ENCODE measurements at regions not wholly inside any gene's neighbourhood (a gene's known extent, or its start where the extent isn't known, plus 50 kb on each side); places are given as distances from the start of the nearest gene placed in this dataset.
A peak's percentile ranks its signal among the peaks of the same experiment; 100 is the strongest.

GRCh38 chr12:111270239-111270638 lies 98.7 kb downstream of the PHETA1 start:
- CTCF ChIA-PET = no interaction called here
- DNase-seq (ENCODE audit: low read depth, low spot score) (no peak), ATAC-seq (no peak)
- Histone ChIP-seq H3K27me3 (ENCODE audit: insufficient read depth, low read length) (no peaks in the 10 kb centered on the region), H4K20me1 (ENCODE audit: insufficient read depth) (no peaks in the 10 kb centered on the region), H3K36me3 (ENCODE audit: control insufficient read depth in 1 of 2, insufficient read depth in 2 of 2, low read length in 2 of 2) (no peaks in the 10 kb centered on the region), H3K9me2 (ENCODE audit: insufficient read depth) (no peaks in the 10 kb centered on the region), H3K79me2 (ENCODE audit: insufficient read depth, low read length) (no peaks in the 10 kb centered on the region), H3K4me1 (ENCODE audit: control insufficient read depth in 1 of 2, insufficient read depth in 2 of 2, low read length in 2 of 2) (peaks cover 7 to 21% of the 10 kb centered on the region in 2 experiments; a peak in 3 of 4 replicates), H2AFZ (ENCODE audit: low read depth, low read length, poor library complexity, severe bottlenecking) (no peak overlapping the region), H3K4me3 (replicated peaks in 1 of 2; ENCODE audit: low read depth in 1 of 2, low read length in 2 of 2) (no peak overlapping the region), H3K9ac (ENCODE audit: low read length) (no peak overlapping the region), H3K27ac (ENCODE audit: low read depth, low read length) (no peak overlapping the region), H3K4me2 (ENCODE audit: low read length) (peak overlapping the region; percentile 55; the same call in 1 of the 2 replicates), H3K9me3 (ENCODE audit: control insufficient read depth in 1 of 2, insufficient read depth in 1 of 2, low read depth in 1 of 2, low read length in 2 of 2) (no peaks in the 10 kb centered on the region)
- POLR2A ChIA-PET = no interaction called here
- RAD21 ChIA-PET (ENCODE audit: low non-redundant PET in 1 of 2, low total read pairs in 2 of 2, uncharacterized antibody in 2 of 2, unreplicated experiment in 2 of 2) = no interaction called here
- no TSS peak for BruUV-seq (replicated peaks)
- no peak for TF ChIP-seq YY1 (IDR thresholded peaks at IDR 0.05; ENCODE audit: extremely low read depth, insufficient replicate concordance, low read depth, low read length)
- no peak for TF ChIP-seq CTCF (IDR thresholded peaks at IDR 0.05 in 2 of 3, conservative IDR thresholded peaks at IDR 0.05 in 1 of 3; ENCODE audit: borderline replicate concordance in 1 of 3, insufficient read depth in 1 of 3, low read depth in 2 of 3, low read length in 2 of 3)
- no peak for TF ChIP-seq SP1 (IDR thresholded peaks at IDR 0.05; ENCODE audit: low read depth)
- TF ChIP-seq MAX (IDR thresholded peaks at IDR 0.05) = no peak
- no peak for TF ChIP-seq ELF1 (IDR thresholded peaks at IDR 0.05; ENCODE audit: borderline replicate concordance, low read depth)
- no peak for TF ChIP-seq ZNF274 (IDR thresholded peaks at IDR 0.05; ENCODE audit: low read depth, low read length)
- TF ChIP-seq CEBPB (IDR thresholded peaks at IDR 0.05; ENCODE audit: low read depth) = no peak
- intact Hi-C loops (cut with micrococcal nuclease) = no loop called here

- no peaks in the 10 kb centered on the region for H4K20me1 ChIP-seq (ENCODE audit: insufficient read depth)
- H3K9ac ChIP-seq (ENCODE audit: low read length) = no peak overlapping the region
- peaks cover 7 to 21% of the 10 kb centered on the region in 2 experiments; a peak in 3 of 4 replicates for H3K4me1 ChIP-seq (ENCODE audit: control insufficient read depth in 1 of 2, insufficient read depth in 2 of 2, low read length in 2 of 2)
- H3K4me3 ChIP-seq (replicated peaks in 1 of 2; ENCODE audit: low read depth in 1 of 2, low read length in 2 of 2) = no peak overlapping the region
- H3K9me3 ChIP-seq (ENCODE audit: control insufficient read depth in 1 of 2, insufficient read depth in 1 of 2, low read depth in 1 of 2, low read length in 2 of 2) = no peaks in the 10 kb centered on the region
- intact Hi-C loops (cut with micrococcal nuclease) = no loop called here
- POLR2A ChIA-PET = no interaction called here
- H3K36me3 ChIP-seq (ENCODE audit: control insufficient read depth in 1 of 2, insufficient read depth in 2 of 2, low read length in 2 of 2) = no peaks in the 10 kb centered on the region
- no peak for ATAC-seq
- BruUV-seq (replicated peaks) = no TSS peak
- H2AFZ ChIP-seq (ENCODE audit: low read depth, low read length, poor library complexity, severe bottlenecking) = no peak overlapping the region
- H3K9me2 ChIP-seq (ENCODE audit: insufficient read depth) = no peaks in the 10 kb centered on the region
- H3K4me2 ChIP-seq (ENCODE audit: low read length) = no peak overlapping the region
- H3K27ac ChIP-seq (ENCODE audit: low read depth, low read length) = no peak overlapping the region
- no peak for TF ChIP-seq CEBPB (IDR thresholded peaks at IDR 0.05; ENCODE audit: low read depth)
- CTCF ChIA-PET = no interaction called here
- no peaks in the 10 kb centered on the region for H3K27me3 ChIP-seq (ENCODE audit: insufficient read depth, low read length)
- no peaks in the 10 kb centered on the region for H3K79me2 ChIP-seq (ENCODE audit: insufficient read depth, low read length)
- no peak for DNase-seq (ENCODE audit: low read depth, low spot score)
- RAD21 ChIA-PET (ENCODE audit: low non-redundant PET in 1 of 2, low total read pairs in 2 of 2, uncharacterized antibody in 2 of 2, unreplicated experiment in 2 of 2) = no interaction called here
These were observed 99.2 kb downstream of the PHETA1 start for GRCh38 chr12:111269718-111270117.
